Loucy (cell line): ENCODE measurements at regions not wholly inside any gene's neighbourhood (a gene's known extent, or its start where the extent isn't known, plus 50 kb on each side); places are given as distances from the start of the nearest gene placed in this dataset.
A peak's percentile ranks its signal among the peaks of the same experiment; 100 is the strongest.

ENCODE experiments used
- H2AFZ ChIP-seq: fragments of 200-600 bp; sonication (generic); 2 replicates; pipeline ENCODE4 v1.6.0; 2016; ENCODE audit warnings: antibody characterized with exemption, mild to moderate bottlenecking, low read length, moderate library complexity
- H3F3A ChIP-seq: fragments of 200-600 bp; 2 replicates; pipeline ENCODE4 v1.6.0; 2016; ENCODE audit warnings: antibody characterized with exemption, low read depth, mild to moderate bottlenecking
- H3K27me3 ChIP-seq: fragments of 200-600 bp; sonication (generic); 2 replicates; pipeline ENCODE4 v1.6.1; 2014; ENCODE audit warnings: low read length, mild to moderate bottlenecking; ENCODE audit not compliant: insufficient read depth, poor library complexity, severe bottlenecking
- H3K36me3 ChIP-seq: fragments of 200-600 bp; sonication (generic); 2 replicates; pipeline ENCODE4 v1.6.1; 2016; ENCODE audit warnings: low read length; ENCODE audit not compliant: insufficient read depth
- H3K4me1 ChIP-seq: fragments of 200-600 bp; sonication (generic); 2 replicates; pipeline ENCODE4 v1.5.1; 2014; ENCODE audit warnings: low read length, mild to moderate bottlenecking; ENCODE audit not compliant: insufficient read depth, poor library complexity, severe bottlenecking
- H3K4me2 ChIP-seq: fragments of 200-600 bp; sonication (generic); 2 replicates; pipeline ENCODE4 v1.6.0; 2014; ENCODE audit warnings: antibody characterized with exemption, low read length, low read depth, mild to moderate bottlenecking; ENCODE audit not compliant: poor library complexity, severe bottlenecking
- H3K4me3 ChIP-seq: fragments of 200-600 bp; sonication (generic); 2 replicates; pipeline ENCODE4 v1.5.1; 2014; ENCODE audit warnings: low read length, mild to moderate bottlenecking, mixed read lengths; ENCODE audit not compliant: poor library complexity, severe bottlenecking
- H3K79me2 ChIP-seq: fragments of 200-600 bp; sonication (generic); 2 replicates; pipeline ENCODE4 v1.6.1; 2014; ENCODE audit warnings: low read length; ENCODE audit not compliant: insufficient read depth
- H3K9ac ChIP-seq: fragments of 200-600 bp; sonication (generic); 2 replicates; pipeline ENCODE4 v1.6.0; 2014; ENCODE audit warnings: mild to moderate bottlenecking, low read depth, low read length, moderate library complexity; ENCODE audit not compliant: poor library complexity, severe bottlenecking
- H3K9me2 ChIP-seq: fragments of 200-600 bp; sonication (generic); replicated peaks from 2 replicates; pipeline ENCODE4 v1.6.1; 2016; ENCODE audit warnings: low read depth, low read length, mixed read lengths
- H3K9me3 ChIP-seq: fragments of 200-600 bp; sonication (generic); 2 replicates; pipeline ENCODE4 v1.6.1; 2014; ENCODE audit warnings: mild to moderate bottlenecking, antibody characterized with exemption, low read length, low read depth; ENCODE audit not compliant: insufficient read depth
- H4K20me1 ChIP-seq: fragments of 200-600 bp; sonication (generic); 2 replicates; pipeline ENCODE4 v1.6.0; 2014; ENCODE audit warnings: antibody characterized with exemption, low read length, mild to moderate bottlenecking; ENCODE audit not compliant: insufficient read depth, poor library complexity, severe bottlenecking
- EZH2phosphoT487 ChIP-seq: fragments of 200-600 bp; IDR thresholded peaks from 2 replicates; pipeline ENCODE4 v1.6.1; 2018; ENCODE audit warnings: antibody characterized with exemption, mild to moderate bottlenecking, moderate library complexity, borderline replicate concordance
- TF ChIP-seq, protein P1 (sequence below): fragments of 200-600 bp; sonication (generic); conservative IDR thresholded peaks from 2 replicates; pipeline ENCODE4 v1.5.1; 2014; ENCODE audit warnings: mild to moderate bottlenecking, antibody characterized with exemption, low read length

DNA sequence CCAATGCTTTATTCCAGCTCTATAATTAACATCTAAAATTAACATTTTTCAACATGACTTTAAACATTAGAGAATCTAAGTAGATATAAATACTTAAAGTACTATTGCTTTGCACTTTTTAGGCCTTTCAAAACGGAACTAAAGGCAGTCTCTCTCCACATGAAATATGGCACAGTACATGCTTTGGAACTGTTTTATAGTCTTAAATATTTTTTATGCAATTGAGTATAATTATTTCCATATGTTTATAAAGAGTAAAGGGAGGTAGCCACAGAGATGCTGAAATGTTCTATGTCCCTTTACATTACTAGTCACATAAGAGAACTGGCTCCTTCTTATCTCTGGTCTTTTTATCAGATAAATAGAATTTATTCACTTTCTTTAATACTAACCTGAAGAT is 674.0 kb downstream of the PLCL1 start:
- H3K4me2 ChIP-seq = no peak overlapping the region
- no peaks in the 10 kb centered on the region for H3K9me3 ChIP-seq
- H3K79me2 ChIP-seq = no peaks in the 10 kb centered on the region
- H3K27me3 ChIP-seq = no peaks in the 10 kb centered on the region
- no peak overlapping the region for H3K9ac ChIP-seq
- no peak for TF ChIP-seq EZH2phosphoT487
- TF ChIP-seq, protein P1, sequence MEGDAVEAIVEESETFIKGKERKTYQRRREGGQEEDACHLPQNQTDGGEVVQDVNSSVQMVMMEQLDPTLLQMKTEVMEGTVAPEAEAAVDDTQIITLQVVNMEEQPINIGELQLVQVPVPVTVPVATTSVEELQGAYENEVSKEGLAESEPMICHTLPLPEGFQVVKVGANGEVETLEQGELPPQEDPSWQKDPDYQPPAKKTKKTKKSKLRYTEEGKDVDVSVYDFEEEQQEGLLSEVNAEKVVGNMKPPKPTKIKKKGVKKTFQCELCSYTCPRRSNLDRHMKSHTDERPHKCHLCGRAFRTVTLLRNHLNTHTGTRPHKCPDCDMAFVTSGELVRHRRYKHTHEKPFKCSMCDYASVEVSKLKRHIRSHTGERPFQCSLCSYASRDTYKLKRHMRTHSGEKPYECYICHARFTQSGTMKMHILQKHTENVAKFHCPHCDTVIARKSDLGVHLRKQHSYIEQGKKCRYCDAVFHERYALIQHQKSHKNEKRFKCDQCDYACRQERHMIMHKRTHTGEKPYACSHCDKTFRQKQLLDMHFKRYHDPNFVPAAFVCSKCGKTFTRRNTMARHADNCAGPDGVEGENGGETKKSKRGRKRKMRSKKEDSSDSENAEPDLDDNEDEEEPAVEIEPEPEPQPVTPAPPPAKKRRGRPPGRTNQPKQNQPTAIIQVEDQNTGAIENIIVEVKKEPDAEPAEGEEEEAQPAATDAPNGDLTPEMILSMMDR = no peak
- no peaks in the 10 kb centered on the region for H4K20me1 ChIP-seq
- H3K9me2 ChIP-seq = no peaks in the 10 kb centered on the region
- no peaks in the 10 kb centered on the region for H3K36me3 ChIP-seq
- no peak overlapping the region for H3K4me3 ChIP-seq
- H3F3A ChIP-seq = no peaks in the 10 kb centered on the region
- no peak overlapping the region for H2AFZ ChIP-seq
- H3K4me1 ChIP-seq = no peaks in the 10 kb centered on the region

DNA sequence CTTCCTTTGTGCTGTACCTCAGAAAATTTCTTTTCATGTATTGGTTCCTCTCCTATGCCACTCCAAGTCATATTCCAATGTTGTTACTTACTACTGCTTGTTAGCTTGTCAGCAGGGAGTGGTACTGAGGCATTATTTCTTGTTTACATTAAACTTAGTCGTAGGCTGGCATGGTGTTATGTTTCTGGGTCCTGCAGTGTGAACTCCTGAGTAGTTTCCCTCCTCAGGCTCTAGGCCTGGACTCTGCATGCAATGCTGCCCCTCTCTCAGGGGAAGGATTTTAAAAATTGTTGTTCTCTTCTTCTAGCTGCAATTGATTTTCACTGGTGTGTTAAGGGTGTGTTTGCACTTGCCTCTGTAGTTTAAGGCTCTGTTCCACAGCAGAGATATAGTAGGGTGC is 671.6 kb downstream of the PLCL1 start:
- Histone ChIP-seq H3K9me3 (no peaks in the 10 kb centered on the region), H3K4me1 (no peaks in the 10 kb centered on the region), H2AFZ (no peak overlapping the region), H3K9ac (no peak overlapping the region), H3K9me2 (no peaks in the 10 kb centered on the region), H4K20me1 (no peaks in the 10 kb centered on the region), H3F3A (no peaks in the 10 kb centered on the region), H3K36me3 (no peaks in the 10 kb centered on the region), H3K4me3 (no peak overlapping the region), H3K4me2 (no peak overlapping the region), H3K27me3 (no peaks in the 10 kb centered on the region), H3K79me2 (no peaks in the 10 kb centered on the region)
- TF ChIP-seq EZH2phosphoT487 = no peak
- TF ChIP-seq, protein P1 = no peak

DNA sequence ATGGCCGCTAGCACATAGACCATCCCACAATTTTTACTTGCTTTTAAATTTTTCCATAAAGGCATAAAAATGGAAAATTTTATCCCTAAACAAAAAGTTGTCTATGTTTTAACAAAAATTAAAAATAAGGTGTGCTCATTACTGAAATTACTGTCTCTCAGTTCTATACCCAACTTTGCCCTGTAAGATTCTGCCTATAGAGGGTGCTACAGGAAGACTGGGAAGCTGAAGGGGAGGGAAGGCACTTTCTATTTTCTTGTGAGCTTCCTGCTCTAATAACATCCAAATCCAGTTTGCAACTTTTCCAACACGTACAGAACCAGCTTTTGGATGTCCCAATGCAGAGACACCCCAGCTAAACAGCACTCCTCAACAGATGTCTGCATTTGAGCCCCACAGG is 666.9 kb downstream of the PLCL1 start:
- no peak overlapping the region for H3K4me2 ChIP-seq
- no peaks in the 10 kb centered on the region for H3K79me2 ChIP-seq
- no peaks in the 10 kb centered on the region for H3K36me3 ChIP-seq
- no peak overlapping the region for H3K9ac ChIP-seq
- H4K20me1 ChIP-seq = no peaks in the 10 kb centered on the region
- TF ChIP-seq, protein P1 = peak; percentile 76
- TF ChIP-seq EZH2phosphoT487 = no peak
- no peaks in the 10 kb centered on the region for H3F3A ChIP-seq
- H3K9me3 ChIP-seq = no peaks in the 10 kb centered on the region
- no peak overlapping the region for H3K4me3 ChIP-seq
- peak overlapping the region; percentile 91 for H2AFZ ChIP-seq
- no peaks in the 10 kb centered on the region for H3K4me1 ChIP-seq
- H3K9me2 ChIP-seq = no peaks in the 10 kb centered on the region
- no peaks in the 10 kb centered on the region for H3K27me3 ChIP-seq
